ENCODE measurements at regions not wholly inside any gene's neighbourhood (a gene's known extent, or its start where the extent isn't known, plus 50 kb on each side); places are given as distances from the start of the nearest gene placed in this dataset.

- TF ChIP-seq CTCF (IDR thresholded peaks at IDR 0.05) = no peak
Observed at GRCh38 chr20:22452442-22453011, 131.8 kb downstream of the FOXA2 start.

GRCh38 chr20:22450537-22450936, 133.8 kb downstream of the FOXA2 start:
- H3K4me3 ChIP-seq (ENCODE audit: low read depth, low read length) = no peak overlapping the region
- no peaks in the 10 kb centered on the region for H3K27me3 ChIP-seq (ENCODE audit: control insufficient read depth, insufficient read depth, low read length)
- no peak overlapping the region for H2AFZ ChIP-seq
- H3K79me2 ChIP-seq = no peaks in the 10 kb centered on the region
- no peaks in the 10 kb centered on the region for H3K4me1 ChIP-seq
- H3K27ac ChIP-seq = no peak overlapping the region
- no peak for TF ChIP-seq CTCF (IDR thresholded peaks at IDR 0.05)
- no peaks in the 10 kb centered on the region for H3K9me3 ChIP-seq (ENCODE audit: control insufficient read depth, low read length)
- H3K4me2 ChIP-seq (ENCODE audit: low read length) = no peak overlapping the region
- H3K36me3 ChIP-seq (ENCODE audit: control insufficient read depth, insufficient read depth, low read length) = no peaks in the 10 kb centered on the region
- no peak overlapping the region for H3K9ac ChIP-seq

More at GRCh38 chr20:22452442-22453011, 131.8 kb downstream of the FOXA2 start:
- Histone ChIP-seq H3K27ac (no peak overlapping the region), H3K36me3 (ENCODE audit: control insufficient read depth, insufficient read depth, low read length) (no peaks in the 10 kb centered on the region), H3K27me3 (ENCODE audit: control insufficient read depth, insufficient read depth, low read length) (no peaks in the 10 kb centered on the region), H3K79me2 (no peaks in the 10 kb centered on the region), H3K4me2 (ENCODE audit: low read length) (no peak overlapping the region), H3K4me3 (ENCODE audit: low read depth, low read length) (no peak overlapping the region), H3K9ac (no peak overlapping the region), H3K4me1 (no peaks in the 10 kb centered on the region), H2AFZ (no peak overlapping the region), H3K9me3 (ENCODE audit: control insufficient read depth, low read length) (no peaks in the 10 kb centered on the region)

- Histone ChIP-seq H2AFZ (no peak overlapping the region), H3K9ac (no peak overlapping the region), H3K4me3 (ENCODE audit: low read depth, low read length) (no peak overlapping the region), H3K9me3 (ENCODE audit: control insufficient read depth, low read length) (no peaks in the 10 kb centered on the region), H3K4me1 (no peaks in the 10 kb centered on the region), H3K79me2 (no peaks in the 10 kb centered on the region), H3K27ac (no peak overlapping the region), H3K4me2 (ENCODE audit: low read length) (no peak overlapping the region), H3K36me3 (ENCODE audit: control insufficient read depth, insufficient read depth, low read length) (no peaks in the 10 kb centered on the region), H3K27me3 (ENCODE audit: control insufficient read depth, insufficient read depth, low read length) (no peaks in the 10 kb centered on the region)
- no peak for TF ChIP-seq CTCF (IDR thresholded peaks at IDR 0.05)
Observed at GRCh38 chr20:22449188-22449973, 135.0 kb downstream of the FOXA2 start.

- no peaks in the 10 kb centered on the region for H3K27me3 ChIP-seq (ENCODE audit: control insufficient read depth, insufficient read depth, low read length)
- H3K4me3 ChIP-seq (ENCODE audit: low read depth, low read length) = no peak overlapping the region
- TF ChIP-seq CTCF (IDR thresholded peaks at IDR 0.05) = no peak
- H3K27ac ChIP-seq = no peak overlapping the region
- H3K9ac ChIP-seq = no peak overlapping the region
- no peaks in the 10 kb centered on the region for H3K9me3 ChIP-seq (ENCODE audit: control insufficient read depth, low read length)
- no peak overlapping the region for H3K4me2 ChIP-seq (ENCODE audit: low read length)
- no peaks in the 10 kb centered on the region for H3K4me1 ChIP-seq
- H3K36me3 ChIP-seq (ENCODE audit: control insufficient read depth, insufficient read depth, low read length) = no peaks in the 10 kb centered on the region
- H2AFZ ChIP-seq = no peak overlapping the region
- H3K79me2 ChIP-seq = no peaks in the 10 kb centered on the region
Observed at GRCh38 chr20:22447447-22447778, 137.0 kb downstream of the FOXA2 start.

All from parathyroid adenoma (tissue), 2 donors.